ENCODE measurements at regions not wholly inside any gene's neighbourhood (a gene's known extent, or its start where the extent isn't known, plus 50 kb on each side); places are given as distances from the start of the nearest gene placed in this dataset.
"Not testable (repeated sequence)": the region's sequence is repeated elsewhere in the genome, so short reads cannot be mapped to it uniquely, and the experiment has no call there.

DNA sequence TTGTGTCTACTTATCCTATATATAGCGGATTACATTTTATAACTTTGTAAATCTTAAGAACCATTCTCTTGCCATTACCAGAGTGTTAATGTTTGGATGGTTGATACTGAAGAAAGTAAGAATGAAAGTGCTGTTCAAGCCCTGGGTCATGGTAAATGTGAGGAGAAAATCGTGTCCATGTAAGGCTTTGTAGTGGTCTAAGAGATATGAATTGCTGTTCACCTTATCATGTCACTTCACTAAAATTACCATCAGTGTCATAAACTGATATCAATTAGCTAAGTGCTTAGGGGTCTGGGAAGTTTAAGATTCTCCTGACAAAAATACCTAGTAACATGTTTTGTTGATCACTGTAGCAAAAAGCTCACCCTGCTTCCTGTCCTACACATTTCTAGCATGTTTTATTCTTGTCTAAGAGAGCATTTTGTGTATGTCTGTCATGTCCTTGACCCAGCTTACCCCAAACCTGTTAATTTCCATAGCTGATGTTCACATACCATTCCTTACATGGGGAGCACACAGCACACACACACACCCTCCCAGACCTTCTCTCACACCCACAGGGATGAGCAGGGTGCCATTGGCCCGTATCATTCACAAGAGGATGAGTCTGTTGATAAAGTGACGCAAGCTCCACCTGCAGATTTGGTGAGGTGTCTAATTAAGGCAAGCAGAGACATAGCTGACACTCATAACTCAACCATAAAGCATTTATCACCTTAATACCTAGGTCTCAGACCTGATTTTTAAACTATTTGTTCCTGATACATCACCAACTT is 125.1 kb upstream of the PAM start:
- DNase-seq, result no peak
- H3K4me1 ChIP-seq, result no peaks in the 10 kb centered on the region
- TF ChIP-seq POLR2A (IDR thresholded peaks at IDR 0.05), result no peak
- TF ChIP-seq, protein P1, sequence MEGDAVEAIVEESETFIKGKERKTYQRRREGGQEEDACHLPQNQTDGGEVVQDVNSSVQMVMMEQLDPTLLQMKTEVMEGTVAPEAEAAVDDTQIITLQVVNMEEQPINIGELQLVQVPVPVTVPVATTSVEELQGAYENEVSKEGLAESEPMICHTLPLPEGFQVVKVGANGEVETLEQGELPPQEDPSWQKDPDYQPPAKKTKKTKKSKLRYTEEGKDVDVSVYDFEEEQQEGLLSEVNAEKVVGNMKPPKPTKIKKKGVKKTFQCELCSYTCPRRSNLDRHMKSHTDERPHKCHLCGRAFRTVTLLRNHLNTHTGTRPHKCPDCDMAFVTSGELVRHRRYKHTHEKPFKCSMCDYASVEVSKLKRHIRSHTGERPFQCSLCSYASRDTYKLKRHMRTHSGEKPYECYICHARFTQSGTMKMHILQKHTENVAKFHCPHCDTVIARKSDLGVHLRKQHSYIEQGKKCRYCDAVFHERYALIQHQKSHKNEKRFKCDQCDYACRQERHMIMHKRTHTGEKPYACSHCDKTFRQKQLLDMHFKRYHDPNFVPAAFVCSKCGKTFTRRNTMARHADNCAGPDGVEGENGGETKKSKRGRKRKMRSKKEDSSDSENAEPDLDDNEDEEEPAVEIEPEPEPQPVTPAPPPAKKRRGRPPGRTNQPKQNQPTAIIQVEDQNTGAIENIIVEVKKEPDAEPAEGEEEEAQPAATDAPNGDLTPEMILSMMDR (IDR thresholded peaks at IDR 0.05), result no peak
- no peaks in the 10 kb centered on the region for H3K9me3 ChIP-seq
- intact Hi-C loops (cut with DNase I), result no loop called here
- H3K4me3 ChIP-seq, result no peak overlapping the region
- no peak for ATAC-seq
- no peak overlapping the region for H3K27ac ChIP-seq
- H3K27me3 ChIP-seq, result no peaks in the 10 kb centered on the region
- WGBS (ENCODE audit: insufficient coverage, low coverage, low lambda C conversion rate, missing lambda C conversion rate), result 47% methylated on average over 4 of the region's 4 CpGs
- no peaks in the 10 kb centered on the region for H3K36me3 ChIP-seq

GRCh38 chr5:102635399-102635798 is 119.7 kb upstream of the PAM start:
- 73% methylated on average over 1 of the region's 1 CpG for WGBS (ENCODE audit: insufficient coverage, low coverage, low lambda C conversion rate, missing lambda C conversion rate)
- H3K4me1 ChIP-seq, result not testable (repeated sequence)

GRCh38 chr5:102638316-102638715 is 116.8 kb upstream of the PAM start:
- Histone ChIP-seq H3K4me1 (no peaks in the 10 kb centered on the region), H3K9me3 (no peaks in the 10 kb centered on the region), H3K27me3 (no peaks in the 10 kb centered on the region), H3K36me3 (no peaks in the 10 kb centered on the region), H3K27ac (no peak overlapping the region), H3K4me3 (no peak overlapping the region)
- intact Hi-C loops (cut with DNase I), result no loop called here
- ATAC-seq (no peak), DNase-seq (no peak)
- WGBS (ENCODE audit: insufficient coverage, low coverage, low lambda C conversion rate, missing lambda C conversion rate), result 46% methylated on average over 3 of the region's 3 CpGs
- no peak for TF ChIP-seq POLR2A (IDR thresholded peaks at IDR 0.05)
- TF ChIP-seq, protein P1 (IDR thresholded peaks at IDR 0.05), result no peak

More at GRCh38 chr5:102635399-102635798, 119.7 kb upstream of the PAM start:
- H3K4me3 ChIP-seq; H3K36me3 ChIP-seq; DNase-seq; H3K9me3 ChIP-seq; intact Hi-C loops (cut with DNase I); H3K27me3 ChIP-seq; H3K27ac ChIP-seq; ATAC-seq: not testable (repeated sequence)

- H3K27ac ChIP-seq, result no peak overlapping the region
- WGBS (ENCODE audit: insufficient coverage, low coverage, low lambda C conversion rate, missing lambda C conversion rate), result 45% methylated on average over 2 of the region's 2 CpGs
These were observed 116.0 kb upstream of the PAM start for GRCh38 chr5:102638912-102639652.

More at GRCh38 chr5:102638912-102639652, 116.0 kb upstream of the PAM start:
- H3K27me3 ChIP-seq, result no peaks in the 10 kb centered on the region
- intact Hi-C loops (cut with DNase I), result no loop called here
- H3K36me3 ChIP-seq, result no peaks in the 10 kb centered on the region
- ATAC-seq (no peak), DNase-seq (no peak)
- no peak for TF ChIP-seq POLR2A (IDR thresholded peaks at IDR 0.05)
- TF ChIP-seq, protein P1 (IDR thresholded peaks at IDR 0.05), result no peak
- H3K4me1 ChIP-seq, result no peaks in the 10 kb centered on the region
- no peak overlapping the region for H3K4me3 ChIP-seq
- H3K9me3 ChIP-seq, result no peaks in the 10 kb centered on the region
